ENCODE measurements at regions not wholly inside any gene's neighbourhood (a gene's known extent, or its start where the extent isn't known, plus 50 kb on each side); places are given as distances from the start of the nearest gene placed in this dataset.

DNA sequence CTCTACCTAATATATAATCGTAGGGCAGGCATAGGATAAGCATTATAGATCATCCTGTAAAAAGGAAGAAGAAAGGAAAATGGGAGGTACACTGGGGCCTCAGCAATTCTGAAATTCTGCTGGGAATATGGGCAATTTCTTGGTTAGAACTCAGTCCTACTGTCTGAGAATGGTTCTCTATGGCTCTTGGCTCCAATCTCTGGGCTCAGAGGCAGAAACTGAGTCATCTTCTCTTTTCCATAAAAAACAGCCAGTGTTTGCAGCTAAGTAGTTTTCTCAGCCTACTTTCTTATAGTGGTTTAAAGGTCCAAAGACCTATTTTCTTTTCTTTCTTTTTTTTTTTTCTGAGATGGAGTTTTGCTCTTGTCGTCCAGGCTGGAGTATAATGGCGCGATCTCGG is 135.8 kb upstream of the ZBED5 start:
- intact Hi-C loops (cut with DNase I; ENCODE audit: low total_unique reads): no loop called here
- TF ChIP-seq, protein P1, sequence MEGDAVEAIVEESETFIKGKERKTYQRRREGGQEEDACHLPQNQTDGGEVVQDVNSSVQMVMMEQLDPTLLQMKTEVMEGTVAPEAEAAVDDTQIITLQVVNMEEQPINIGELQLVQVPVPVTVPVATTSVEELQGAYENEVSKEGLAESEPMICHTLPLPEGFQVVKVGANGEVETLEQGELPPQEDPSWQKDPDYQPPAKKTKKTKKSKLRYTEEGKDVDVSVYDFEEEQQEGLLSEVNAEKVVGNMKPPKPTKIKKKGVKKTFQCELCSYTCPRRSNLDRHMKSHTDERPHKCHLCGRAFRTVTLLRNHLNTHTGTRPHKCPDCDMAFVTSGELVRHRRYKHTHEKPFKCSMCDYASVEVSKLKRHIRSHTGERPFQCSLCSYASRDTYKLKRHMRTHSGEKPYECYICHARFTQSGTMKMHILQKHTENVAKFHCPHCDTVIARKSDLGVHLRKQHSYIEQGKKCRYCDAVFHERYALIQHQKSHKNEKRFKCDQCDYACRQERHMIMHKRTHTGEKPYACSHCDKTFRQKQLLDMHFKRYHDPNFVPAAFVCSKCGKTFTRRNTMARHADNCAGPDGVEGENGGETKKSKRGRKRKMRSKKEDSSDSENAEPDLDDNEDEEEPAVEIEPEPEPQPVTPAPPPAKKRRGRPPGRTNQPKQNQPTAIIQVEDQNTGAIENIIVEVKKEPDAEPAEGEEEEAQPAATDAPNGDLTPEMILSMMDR (IDR thresholded peaks at IDR 0.05): no peak
- TF ChIP-seq POLR2A (IDR thresholded peaks at IDR 0.05): no peak
- DNase-seq (ENCODE audit: low spot score in 2 of 2): no peak
- no peak overlapping the region for H3K4me3 ChIP-seq (ENCODE audit: low read depth, poor library complexity, severe bottlenecking)
- WGBS, 2 donors: 85 to 99% methylated on average over 5 of the region's 5 CpGs

DNA sequence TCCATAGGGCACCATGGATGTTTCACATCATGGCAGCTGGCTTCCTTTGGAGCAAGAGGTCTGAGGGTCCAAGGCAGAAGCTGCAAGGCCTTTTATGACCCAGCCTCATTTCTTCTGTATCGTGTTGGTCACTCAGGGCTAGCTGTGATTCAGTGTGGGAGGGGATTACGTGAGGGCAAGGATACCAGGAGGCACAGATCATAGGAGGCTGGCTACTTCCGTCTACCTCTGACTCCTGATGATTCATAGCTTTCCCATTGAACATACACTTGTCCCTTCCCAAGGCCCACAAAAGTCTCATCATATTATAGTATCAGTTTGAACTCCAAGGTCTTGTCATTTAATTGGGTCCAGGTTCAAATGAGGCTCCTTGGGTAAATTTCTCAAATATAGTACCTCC is 135.3 kb upstream of the ZBED5 start:
- DNase-seq (ENCODE audit: low spot score in 2 of 2): no peak
- TF ChIP-seq, protein P1 (IDR thresholded peaks at IDR 0.05): no peak
- TF ChIP-seq POLR2A (IDR thresholded peaks at IDR 0.05): no peak
- H3K4me3 ChIP-seq (ENCODE audit: low read depth, poor library complexity, severe bottlenecking): no peak overlapping the region
- intact Hi-C loops (cut with DNase I; ENCODE audit: low total_unique reads): no loop called here
- WGBS, 2 donors: 76 to 82% methylated on average over 3 of the region's 3 CpGs

DNA sequence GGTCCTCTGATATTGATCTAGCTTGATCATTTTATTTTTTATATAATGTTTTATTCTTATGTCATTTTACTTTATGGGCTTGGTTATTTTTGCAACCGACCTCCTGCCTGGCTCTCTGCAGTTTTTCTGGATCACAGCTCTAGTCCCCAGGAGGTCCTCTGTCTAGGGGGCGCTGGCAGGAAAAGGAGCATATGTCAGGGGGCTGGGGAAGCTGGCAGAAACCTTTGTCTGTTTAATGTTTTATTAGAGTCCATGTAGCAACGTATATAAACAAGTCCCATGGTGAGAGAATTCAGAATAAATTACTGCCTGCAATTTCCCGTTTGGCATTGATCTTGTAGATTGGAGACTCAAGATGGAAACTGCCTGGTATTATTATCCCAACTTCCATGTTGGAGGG is 133.5 kb upstream of the ZBED5 start:
- intact Hi-C loops (cut with DNase I; ENCODE audit: low total_unique reads): no loop called here
- TF ChIP-seq POLR2A (IDR thresholded peaks at IDR 0.05): no peak
- TF ChIP-seq, protein P1 (IDR thresholded peaks at IDR 0.05): no peak
- 57 to 72% methylated on average over 4 of the region's 4 CpGs for WGBS, 2 donors
- DNase-seq (ENCODE audit: low spot score in 2 of 2): no peak
- H3K4me3 ChIP-seq (ENCODE audit: low read depth, poor library complexity, severe bottlenecking): no peak overlapping the region

DNA sequence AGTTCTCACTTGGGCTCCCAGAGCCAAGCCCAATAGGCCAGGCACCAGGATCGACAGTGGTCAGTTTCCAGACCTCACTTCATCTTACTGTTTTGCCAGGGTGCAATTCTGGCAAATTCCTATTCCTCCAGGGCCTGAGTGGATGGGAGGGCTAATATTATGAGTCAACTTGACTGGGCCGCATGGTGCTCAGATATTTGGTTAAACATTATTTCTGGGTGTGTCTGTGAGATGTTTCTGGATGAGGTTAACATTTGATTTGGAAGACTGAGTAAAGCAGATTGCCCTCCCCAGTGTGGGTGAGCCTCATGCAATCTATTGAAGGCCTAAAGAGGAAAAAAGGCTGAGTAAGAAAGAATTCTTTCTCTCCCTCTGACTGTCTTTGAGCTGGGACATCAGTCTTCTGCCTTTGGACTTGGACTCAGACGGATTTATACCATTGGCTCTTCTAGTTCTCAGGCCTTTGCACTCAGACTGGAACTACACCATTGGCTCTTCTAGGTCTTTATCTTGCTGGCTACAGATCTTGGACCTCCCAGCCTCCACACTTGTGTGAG is 132.9 kb upstream of the ZBED5 start:
- 62 to 65% methylated on average over 3 of the region's 3 CpGs for WGBS, 2 donors
- no peak overlapping the region for H3K4me3 ChIP-seq (ENCODE audit: low read depth, poor library complexity, severe bottlenecking)
- intact Hi-C loops (cut with DNase I; ENCODE audit: low total_unique reads): no loop called here
- TF ChIP-seq, protein P1 (IDR thresholded peaks at IDR 0.05): no peak
- no peak for TF ChIP-seq POLR2A (IDR thresholded peaks at IDR 0.05)
- DNase-seq (ENCODE audit: low spot score in 2 of 2): no peak

DNA sequence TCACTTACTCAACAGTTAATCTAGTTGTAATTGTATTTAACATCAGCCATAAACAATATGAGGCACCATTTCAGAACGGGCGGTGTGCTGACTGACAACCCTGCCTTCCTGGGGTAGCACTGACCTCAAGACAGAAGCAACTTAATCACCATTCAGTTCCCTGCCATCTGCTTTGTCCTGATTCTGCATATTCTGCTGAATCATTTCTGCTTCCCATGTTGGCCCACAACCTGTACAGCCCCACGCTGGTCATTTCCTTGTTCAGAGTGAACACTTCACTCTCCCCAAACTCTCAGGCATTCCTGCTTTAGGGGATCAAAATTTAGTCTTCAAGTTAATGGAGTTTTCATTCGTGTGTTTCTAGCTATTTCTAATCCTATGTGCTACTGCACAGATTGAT is 132.3 kb upstream of the ZBED5 start:
- intact Hi-C loops (cut with DNase I; ENCODE audit: low total_unique reads): no loop called here
- no peak for DNase-seq (ENCODE audit: low spot score in 2 of 2)
- TF ChIP-seq, protein P1 (IDR thresholded peaks at IDR 0.05): no peak
- no peak for TF ChIP-seq POLR2A (IDR thresholded peaks at IDR 0.05)
- WGBS, 2 donors: 75 to 81% methylated on average over 4 of the region's 4 CpGs
- H3K4me3 ChIP-seq (ENCODE audit: low read depth, poor library complexity, severe bottlenecking): no peak overlapping the region

DNA sequence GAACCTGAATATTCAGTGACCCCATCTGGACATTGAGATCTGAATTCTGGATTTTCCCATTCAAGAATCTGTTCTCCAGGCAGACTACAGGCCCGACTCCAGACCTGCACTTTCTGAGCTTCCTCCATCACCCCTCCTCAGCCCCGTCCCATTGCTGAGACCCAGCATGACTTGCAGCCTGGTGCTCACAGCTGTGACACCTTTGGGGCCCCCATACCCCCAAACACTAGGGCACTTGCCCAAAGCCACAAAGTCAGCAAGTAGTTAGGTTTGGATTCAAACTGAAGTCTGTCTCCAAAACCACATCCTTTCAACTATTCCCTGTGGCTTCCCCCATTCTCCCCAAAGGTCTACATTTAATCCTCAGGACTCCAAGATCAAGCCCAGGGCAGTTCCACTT is 128.2 kb upstream of the ZBED5 start:
- no peak overlapping the region for H3K4me3 ChIP-seq (ENCODE audit: low read depth, poor library complexity, severe bottlenecking)
- TF ChIP-seq POLR2A (IDR thresholded peaks at IDR 0.05): no peak
- TF ChIP-seq, protein P1 (IDR thresholded peaks at IDR 0.05): no peak
- 89 to 95% methylated on average over 2 of the region's 2 CpGs for WGBS, 2 donors
- no peak for DNase-seq (ENCODE audit: low spot score in 2 of 2)
- intact Hi-C loops (cut with DNase I; ENCODE audit: low total_unique reads): no loop called here
